ENCODE measurements at regions not wholly inside any gene's neighbourhood (a gene's known extent, or its start where the extent isn't known, plus 50 kb on each side); places are given as distances from the start of the nearest gene placed in this dataset.
A peak's percentile ranks its signal among the peaks of the same experiment; 100 is the strongest.
"Not testable (repeated sequence)": the region's sequence is repeated elsewhere in the genome, so short reads cannot be mapped to it uniquely, and the experiment has no call there.

GRCh38 chr4:141464366-141464765 is 172.0 kb upstream of the IL15 start:
- peak in 1 of 2 experiments; percentile 8 for DNase-seq

GRCh38 chr4:141465171-141465570 is 171.2 kb upstream of the IL15 start:
- no peak for DNase-seq

- DNase-seq: no peak
Observed at GRCh38 chr4:141467225-141467624, 169.2 kb upstream of the IL15 start.

- no peak for DNase-seq
Observed at GRCh38 chr4:141469392-141469791, 167.0 kb upstream of the IL15 start.

- no peak for DNase-seq
Observed at GRCh38 chr4:141473026-141473540, 163.3 kb upstream of the IL15 start.

GRCh38 chr4:141473952-141474351 is 162.4 kb upstream of the IL15 start:
- DNase-seq: no peak

- no peak for DNase-seq
Observed at GRCh38 chr4:141480950-141481349, 155.4 kb upstream of the IL15 start.

GRCh38 chr4:141484298-141484697 is 152.1 kb upstream of the IL15 start:
- DNase-seq: not testable (repeated sequence)

- DNase-seq: no peak
Observed at GRCh38 chr4:141486375-141486997, 149.9 kb upstream of the IL15 start.

- DNase-seq: no peak
Observed at GRCh38 chr4:141497627-141498026, 138.8 kb upstream of the IL15 start.

- DNase-seq: no peak
Observed at GRCh38 chr4:141499261-141499853, 137.0 kb upstream of the IL15 start.

GRCh38 chr4:141501395-141501794 is 135.0 kb upstream of the IL15 start:
- DNase-seq: no peak

- DNase-seq: no peak
Observed at GRCh38 chr4:141501931-141502330, 134.5 kb upstream of the IL15 start.

- no peak for DNase-seq
Observed at GRCh38 chr4:141502755-141503154, 133.6 kb upstream of the IL15 start.

GRCh38 chr4:141503260-141503659 is 133.1 kb upstream of the IL15 start:
- DNase-seq: no peak

GRCh38 chr4:141511055-141511454 is 125.3 kb upstream of the IL15 start:
- no peak for DNase-seq

- no peak for DNase-seq
Observed at GRCh38 chr4:141513866-141514265, 122.5 kb upstream of the IL15 start.

GRCh38 chr4:141518222-141518621 is 118.2 kb upstream of the IL15 start:
- DNase-seq: no peak

GRCh38 chr4:141524116-141524515 is 112.3 kb upstream of the IL15 start:
- no peak for DNase-seq

- DNase-seq: no peak
Observed at GRCh38 chr4:141524841-141525240, 111.5 kb upstream of the IL15 start.

- DNase-seq: no peak
Observed at GRCh38 chr4:141530627-141531026, 105.8 kb upstream of the IL15 start.

- no peak for DNase-seq
Observed at GRCh38 chr4:141534985-141535384, 101.4 kb upstream of the IL15 start.

GRCh38 chr4:141538001-141538400 is 98.4 kb upstream of the IL15 start:
- DNase-seq: no peak

- no peak for DNase-seq
Observed at GRCh38 chr4:141540643-141541042, 95.7 kb upstream of the IL15 start.

GRCh38 chr4:141541851-141542250 is 94.5 kb upstream of the IL15 start:
- DNase-seq: no peak

All from SHP77 (cell line).